BJ (cell line): ENCODE measurements at regions not wholly inside any gene's neighbourhood (a gene's known extent, or its start where the extent isn't known, plus 50 kb on each side); places are given as distances from the start of the nearest gene placed in this dataset.

Experiments used
- CTCF ChIA-PET: fragments of 350-600 bp; formaldehyde crosslinking; extraction: SDS; loops from one replicate; lab custom pipeline; 2021; ENCODE audit warnings: antibody characterized with exemption, inconsistent platforms; lab: Yijun Ruan, JAX
- POLR2A ChIA-PET: fragments of 300-600 bp; sonication (Branson Sonifier 250); formaldehyde crosslinking; extraction: SDS; loops from one replicate; lab custom pipeline; 2021; ENCODE audit warnings: antibody characterized with exemption; lab: Charles Lee
- DNase-seq: peaks from one replicate; pipeline ENCODE4 v3.0.0-alpha.2; 2011; ENCODE audit warnings: low read depth
- H3K27me3 ChIP-seq: 2 replicates; pipeline ENCODE4 v1.6.0; 2011; ENCODE audit warnings: low read length; ENCODE audit not compliant: control insufficient read depth, insufficient read depth
- H3K36me3 ChIP-seq: 2 replicates; pipeline ENCODE4 v1.5.1; 2011; ENCODE audit warnings: low read length; ENCODE audit not compliant: control insufficient read depth, insufficient read depth
- H3K4me3 ChIP-seq: 2 replicates; pipeline ENCODE4 v1.5.1; 2011; ENCODE audit warnings: low read depth, mild to moderate bottlenecking, control low read depth, low read length
- CTCF ChIP-seq: IDR thresholded peaks from 2 replicates; pipeline ENCODE4 v1.5.1; 2011; ENCODE audit warnings: low read depth, mild to moderate bottlenecking, control low read depth, inconsistent platforms, low read length, moderate library complexity; ENCODE audit not compliant: insufficient read depth

GRCh38 chr12:118680356-118680963, 300.9 kb upstream of the SRRM4 start:
- H3K36me3 ChIP-seq = no peaks in the 10 kb centered on the region
- CTCF ChIA-PET = no interaction called here
- no peak overlapping the region for H3K4me3 ChIP-seq
- POLR2A ChIA-PET = no interaction called here
- no peak for TF ChIP-seq CTCF
- H3K27me3 ChIP-seq = no peaks in the 10 kb centered on the region
- no peak for DNase-seq

- POLR2A ChIA-PET = no interaction called here
- DNase-seq = no peak
- TF ChIP-seq CTCF = no peak
- CTCF ChIA-PET = no interaction called here
- H3K27me3 ChIP-seq = no peaks in the 10 kb centered on the region
- no peaks in the 10 kb centered on the region for H3K36me3 ChIP-seq
- no peak overlapping the region for H3K4me3 ChIP-seq
Observed at GRCh38 chr12:118682656-118683055, 298.7 kb upstream of the SRRM4 start.

- no peaks in the 10 kb centered on the region for H3K27me3 ChIP-seq
- no peak for TF ChIP-seq CTCF
- H3K4me3 ChIP-seq = no peak overlapping the region
- no peak for DNase-seq
- CTCF ChIA-PET = no interaction called here
- POLR2A ChIA-PET = no interaction called here
- H3K36me3 ChIP-seq = no peaks in the 10 kb centered on the region
Observed at GRCh38 chr12:118685983-118686607, 295.2 kb upstream of the SRRM4 start.

- ChIA-PET POLR2A (no interaction called here), CTCF (no interaction called here)
- no peak for TF ChIP-seq CTCF
- DNase-seq = no peak
- H3K4me3 ChIP-seq = no peak overlapping the region
- H3K27me3 ChIP-seq = no peaks in the 10 kb centered on the region
- H3K36me3 ChIP-seq = no peaks in the 10 kb centered on the region
Observed at GRCh38 chr12:118689793-118690192, 291.5 kb upstream of the SRRM4 start.

- ChIA-PET CTCF (no interaction called here), POLR2A (no interaction called here)
- Histone ChIP-seq H3K4me3 (no peak overlapping the region), H3K36me3 (no peaks in the 10 kb centered on the region), H3K27me3 (no peaks in the 10 kb centered on the region)
- DNase-seq = no peak
- TF ChIP-seq CTCF = no peak
Observed at GRCh38 chr12:118690506-118690905, 290.8 kb upstream of the SRRM4 start.
